GM23338 (cell line): ENCODE measurements at regions not wholly inside any gene's neighbourhood (a gene's known extent, or its start where the extent isn't known, plus 50 kb on each side); places are given as distances from the start of the nearest gene placed in this dataset.
"Not testable (repeated sequence)": the region's sequence is repeated elsewhere in the genome, so short reads cannot be mapped to it uniquely, and the experiment has no call there.

Experiments used
- CREB1 ChIP-seq: fragments of 250-450 bp; sonication (Bioruptor Pico); IDR thresholded peaks from 2 replicates; pipeline ENCODE4 v1.5.0; 2020; ENCODE audit warnings: low read depth, mild to moderate bottlenecking, moderate library complexity
- EZH2 ChIP-seq: fragments of 200-600 bp; sonication (generic); IDR thresholded peaks from one replicate; pipeline ENCODE4 v1.8.0; 2017; ENCODE audit warnings: antibody characterized with exemption, mild to moderate bottlenecking, low read depth; ENCODE audit not compliant: unreplicated experiment
- EZH2phosphoT487 ChIP-seq: fragments of 200-600 bp; sonication (generic); IDR thresholded peaks from one replicate; pipeline ENCODE4 v1.8.1; 2018; ENCODE audit warnings: antibody characterized with exemption; ENCODE audit not compliant: unreplicated experiment
- JUNB ChIP-seq: IDR thresholded peaks from one replicate; pipeline ENCODE4 v1.6.1; 2016; ENCODE audit warnings: antibody characterized with exemption; ENCODE audit not compliant: unreplicated experiment
- NANOG ChIP-seq: IDR thresholded peaks from 2 replicates; pipeline ENCODE4 v1.6.1; 2016; ENCODE audit warnings: antibody characterized with exemption, borderline replicate concordance
- POLR2AphosphoS5 ChIP-seq: IDR thresholded peaks from 2 replicates; pipeline ENCODE4 v1.6.1; 2016; ENCODE audit warnings: antibody characterized with exemption, low read depth
- STAT1 ChIP-seq: IDR thresholded peaks from one replicate; pipeline ENCODE4 v1.6.1; 2016; ENCODE audit warnings: antibody characterized with exemption; ENCODE audit not compliant: unreplicated experiment
- TF ChIP-seq, protein P1 (sequence below), 2 experiments: fragments of 200-600 bp in 1 of 2; sonication (generic) in 1 of 2; conservative IDR thresholded peaks; 2 replicates each; pipeline versions ENCODE4 v1.5.1 to v1.6.1; 2016 to 2017; ENCODE audit warnings: antibody characterized with exemption in 2 of 2, low read depth in 2 of 2, mild to moderate bottlenecking in 2 of 2, moderate library complexity in 1 of 2
- TF ChIP-seq, protein P2 (sequence below): IDR thresholded peaks from one replicate; pipeline ENCODE4 v1.6.1; 2018; ENCODE audit warnings: antibody characterized with exemption; ENCODE audit not compliant: unreplicated experiment
- TF ChIP-seq, protein P3 (sequence below): IDR thresholded peaks from 2 replicates; pipeline ENCODE4 v1.6.1; 2016; ENCODE audit warnings: antibody characterized with exemption

DNA sequence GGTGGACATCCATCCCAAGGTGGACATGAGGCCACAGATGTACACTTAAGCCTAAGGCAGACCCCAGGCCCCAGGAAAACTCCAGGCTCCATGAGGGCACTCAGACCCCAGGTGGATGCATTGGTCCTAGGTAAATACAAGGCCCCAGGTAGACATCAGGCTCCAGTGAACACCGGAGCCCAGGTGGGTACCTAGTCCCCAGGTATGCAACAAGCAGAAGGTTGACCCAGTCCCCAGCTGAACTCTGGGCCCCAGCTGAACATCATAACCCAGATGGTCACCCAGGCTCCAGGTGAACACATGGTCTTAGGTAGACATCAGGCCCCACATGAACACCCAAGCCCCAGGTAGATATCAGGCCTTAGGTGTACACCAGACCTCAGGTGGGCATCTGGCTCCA, 1271.9 kb downstream of the FOXD4L5 start:
- not testable (repeated sequence) for TF ChIP-seq POLR2AphosphoS5; EZH2phosphoT487; CREB1 (CRISPR knock-in tag); JUNB; NANOG; EZH2; STAT1
- TF ChIP-seq, protein P1, sequence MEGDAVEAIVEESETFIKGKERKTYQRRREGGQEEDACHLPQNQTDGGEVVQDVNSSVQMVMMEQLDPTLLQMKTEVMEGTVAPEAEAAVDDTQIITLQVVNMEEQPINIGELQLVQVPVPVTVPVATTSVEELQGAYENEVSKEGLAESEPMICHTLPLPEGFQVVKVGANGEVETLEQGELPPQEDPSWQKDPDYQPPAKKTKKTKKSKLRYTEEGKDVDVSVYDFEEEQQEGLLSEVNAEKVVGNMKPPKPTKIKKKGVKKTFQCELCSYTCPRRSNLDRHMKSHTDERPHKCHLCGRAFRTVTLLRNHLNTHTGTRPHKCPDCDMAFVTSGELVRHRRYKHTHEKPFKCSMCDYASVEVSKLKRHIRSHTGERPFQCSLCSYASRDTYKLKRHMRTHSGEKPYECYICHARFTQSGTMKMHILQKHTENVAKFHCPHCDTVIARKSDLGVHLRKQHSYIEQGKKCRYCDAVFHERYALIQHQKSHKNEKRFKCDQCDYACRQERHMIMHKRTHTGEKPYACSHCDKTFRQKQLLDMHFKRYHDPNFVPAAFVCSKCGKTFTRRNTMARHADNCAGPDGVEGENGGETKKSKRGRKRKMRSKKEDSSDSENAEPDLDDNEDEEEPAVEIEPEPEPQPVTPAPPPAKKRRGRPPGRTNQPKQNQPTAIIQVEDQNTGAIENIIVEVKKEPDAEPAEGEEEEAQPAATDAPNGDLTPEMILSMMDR (conservative IDR thresholded peaks at IDR 0.05; ENCODE audit: low read depth in 2 of 2), result not testable (repeated sequence)
- TF ChIP-seq, protein P2, sequence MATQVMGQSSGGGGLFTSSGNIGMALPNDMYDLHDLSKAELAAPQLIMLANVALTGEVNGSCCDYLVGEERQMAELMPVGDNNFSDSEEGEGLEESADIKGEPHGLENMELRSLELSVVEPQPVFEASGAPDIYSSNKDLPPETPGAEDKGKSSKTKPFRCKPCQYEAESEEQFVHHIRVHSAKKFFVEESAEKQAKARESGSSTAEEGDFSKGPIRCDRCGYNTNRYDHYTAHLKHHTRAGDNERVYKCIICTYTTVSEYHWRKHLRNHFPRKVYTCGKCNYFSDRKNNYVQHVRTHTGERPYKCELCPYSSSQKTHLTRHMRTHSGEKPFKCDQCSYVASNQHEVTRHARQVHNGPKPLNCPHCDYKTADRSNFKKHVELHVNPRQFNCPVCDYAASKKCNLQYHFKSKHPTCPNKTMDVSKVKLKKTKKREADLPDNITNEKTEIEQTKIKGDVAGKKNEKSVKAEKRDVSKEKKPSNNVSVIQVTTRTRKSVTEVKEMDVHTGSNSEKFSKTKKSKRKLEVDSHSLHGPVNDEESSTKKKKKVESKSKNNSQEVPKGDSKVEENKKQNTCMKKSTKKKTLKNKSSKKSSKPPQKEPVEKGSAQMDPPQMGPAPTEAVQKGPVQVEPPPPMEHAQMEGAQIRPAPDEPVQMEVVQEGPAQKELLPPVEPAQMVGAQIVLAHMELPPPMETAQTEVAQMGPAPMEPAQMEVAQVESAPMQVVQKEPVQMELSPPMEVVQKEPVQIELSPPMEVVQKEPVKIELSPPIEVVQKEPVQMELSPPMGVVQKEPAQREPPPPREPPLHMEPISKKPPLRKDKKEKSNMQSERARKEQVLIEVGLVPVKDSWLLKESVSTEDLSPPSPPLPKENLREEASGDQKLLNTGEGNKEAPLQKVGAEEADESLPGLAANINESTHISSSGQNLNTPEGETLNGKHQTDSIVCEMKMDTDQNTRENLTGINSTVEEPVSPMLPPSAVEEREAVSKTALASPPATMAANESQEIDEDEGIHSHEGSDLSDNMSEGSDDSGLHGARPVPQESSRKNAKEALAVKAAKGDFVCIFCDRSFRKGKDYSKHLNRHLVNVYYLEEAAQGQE, result not testable (repeated sequence)
- TF ChIP-seq, protein P3, sequence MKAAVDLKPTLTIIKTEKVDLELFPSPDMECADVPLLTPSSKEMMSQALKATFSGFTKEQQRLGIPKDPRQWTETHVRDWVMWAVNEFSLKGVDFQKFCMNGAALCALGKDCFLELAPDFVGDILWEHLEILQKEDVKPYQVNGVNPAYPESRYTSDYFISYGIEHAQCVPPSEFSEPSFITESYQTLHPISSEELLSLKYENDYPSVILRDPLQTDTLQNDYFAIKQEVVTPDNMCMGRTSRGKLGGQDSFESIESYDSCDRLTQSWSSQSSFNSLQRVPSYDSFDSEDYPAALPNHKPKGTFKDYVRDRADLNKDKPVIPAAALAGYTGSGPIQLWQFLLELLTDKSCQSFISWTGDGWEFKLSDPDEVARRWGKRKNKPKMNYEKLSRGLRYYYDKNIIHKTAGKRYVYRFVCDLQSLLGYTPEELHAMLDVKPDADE, result not testable (repeated sequence)
